Panc1 (cell line): ENCODE measurements at regions not wholly inside any gene's neighbourhood (a gene's known extent, or its start where the extent isn't known, plus 50 kb on each side); places are given as distances from the start of the nearest gene placed in this dataset.

Experiments
- ATAC-seq: fragments of 200-7000 bp; cut with Tn5 transposase; 2 replicates; pipeline ENCODE4 v1.9.1; 2020; ENCODE audit warnings: mild to moderate bottlenecking, moderate library complexity
- BruUV-seq: library from RNA; stranded (reverse); fragments of 400-500 nt; replicated peaks from 2 replicates; lab custom pipeline; 2021; lab: Mats Ljungman, UMichigan
- CTCF ChIA-PET: fragments of 300-600 bp; sonication (Branson Sonifier 250); formaldehyde crosslinking; loops from one replicate; lab custom pipeline; 2022; ENCODE audit warnings: antibody characterized with exemption; lab: Charles Lee
- POLR2A ChIA-PET: fragments of 300-600 bp; sonication (Branson Sonifier 250); formaldehyde crosslinking; loops from one replicate; lab custom pipeline; 2022; ENCODE audit warnings: antibody characterized with exemption; lab: Charles Lee
- DNase-seq: peaks from one replicate; pipeline ENCODE4 v3.0.0-alpha.2; 2010; ENCODE audit warnings: low read depth, low spot score
- H3K27ac ChIP-seq: 2 replicates; pipeline ENCODE4 v1.5.1; 2011; ENCODE audit warnings: mild to moderate bottlenecking, low read length, inconsistent platforms
- H3K27me3 ChIP-seq: fragments of 200-500 bp; sonication (Bioruptor generic); 2 replicates; pipeline ENCODE4 v1.6.0; 2014; ENCODE audit warnings: low read length, inconsistent platforms; ENCODE audit not compliant: control insufficient read depth, insufficient read depth
- H3K36me3 ChIP-seq: fragments of 200-500 bp; sonication (Bioruptor generic); 2 replicates; pipeline ENCODE4 v1.5.1; 2014; ENCODE audit warnings: inconsistent platforms, mild to moderate bottlenecking, low read length, moderate library complexity; ENCODE audit not compliant: control insufficient read depth, insufficient read depth
- H3K4me1 ChIP-seq: 2 replicates; pipeline ENCODE4 v1.5.1; 2011; ENCODE audit warnings: inconsistent platforms, mild to moderate bottlenecking, low read length, moderate library complexity; ENCODE audit not compliant: control insufficient read depth, insufficient read depth
- H3K4me3 ChIP-seq, 2 experiments: 2 replicates each; pipeline ENCODE4 v1.5.1; 2011 to 2012; ENCODE audit warnings: low read depth in 2 of 2, low read length in 2 of 2, mild to moderate bottlenecking in 2 of 2, inconsistent platforms in 1 of 2, moderate library complexity in 1 of 2
- H3K9me3 ChIP-seq: fragments of 200-500 bp; sonication (Bioruptor generic); 2 replicates; pipeline ENCODE4 v1.5.1; 2014; ENCODE audit warnings: low read depth, mild to moderate bottlenecking, inconsistent platforms, low read length, moderate library complexity; ENCODE audit not compliant: control insufficient read depth, insufficient read depth
- CTCF ChIP-seq: fragments of 450-650 bp; IDR thresholded peaks from 2 replicates; pipeline ENCODE4 v1.5.1; 2017; ENCODE audit warnings: mild to moderate bottlenecking
- POLR2AphosphoS5 ChIP-seq: IDR thresholded peaks from 2 replicates; pipeline ENCODE4 v1.6.1; 2012; ENCODE audit warnings: mild to moderate bottlenecking, low read depth, low read length, moderate library complexity
- REST ChIP-seq, 2 experiments: IDR thresholded peaks; 2 replicates each; pipeline ENCODE4 v1.6.1; 2011 to 2012; ENCODE audit warnings: low read depth in 2 of 2, control low read depth in 1 of 2, low read length in 1 of 2, mild to moderate bottlenecking in 1 of 2, moderate library complexity in 1 of 2; ENCODE audit not compliant: insufficient read depth in 1 of 2
- SIN3A ChIP-seq: IDR thresholded peaks from 2 replicates; pipeline ENCODE4 v1.6.1; 2012; ENCODE audit warnings: low read depth, mild to moderate bottlenecking, low read length, moderate library complexity, borderline replicate concordance; ENCODE audit not compliant: insufficient read depth
- TCF7L2 ChIP-seq: IDR thresholded peaks from 2 replicates; pipeline ENCODE4 v1.6.1; 2011; ENCODE audit warnings: mild to moderate bottlenecking, low read depth, low read length, inconsistent platforms
- in situ Hi-C: cut with HindIII; loops from 2 replicates; pipeline ENCODE4 v1.10.0; 2016; ENCODE audit warnings: low sequenced_read_pairs, low pct_unique_long_range_greater_than_20kb
- intact Hi-C: fragments of 100-400 bp; cut with micrococcal nuclease; formaldehyde crosslinking; loops from one replicate; pipeline ENCODE4 v1.10.0; 2022; ENCODE audit not compliant: unreplicated experiment

- Histone ChIP-seq H3K27me3 (peaks cover 14% of the 10 kb centered on the region), H3K4me3 (no peak overlapping the region), H3K9me3 (no peaks in the 10 kb centered on the region), H3K4me1 (no peaks in the 10 kb centered on the region), H3K27ac (no peak overlapping the region), H3K36me3 (no peaks in the 10 kb centered on the region)
- POLR2A ChIA-PET, result interaction anchor here (0.7 kb wide), 1 partner anchor 502 kb away, joined by 3 read pairs; no protein-coding TSS in a partner anchor
- ATAC-seq, result no peak
- TF ChIP-seq SIN3A (no peak), TCF7L2 (no peak), CTCF (no peak), REST (IDR thresholded peaks at IDR 0.05; ENCODE audit: insufficient read depth in 1 of 2, low read depth in 2 of 2, low read length in 1 of 2) (no peak), POLR2AphosphoS5 (no peak)
- intact Hi-C loops (loop anchor here (5.0 to 10.0 kb wide), 4 partner anchors 119 to 1074 kb away; no protein-coding TSS in a partner anchor), in situ Hi-C loops (no loop called here)
- no peak for DNase-seq
- no TSS peak for BruUV-seq
- CTCF ChIA-PET, result no interaction called here
These were observed 87.8 kb downstream of the RCN1 start for GRCh38 chr11:32178692-32179091.

- POLR2A ChIA-PET, result no interaction called here
- no peaks in the 10 kb centered on the region for H3K36me3 ChIP-seq
- H3K4me1 ChIP-seq, result no peaks in the 10 kb centered on the region
- no peaks in the 10 kb centered on the region for H3K9me3 ChIP-seq
- DNase-seq, result no peak
- CTCF ChIA-PET, result no interaction called here
- intact Hi-C loops (no loop called here), in situ Hi-C loops (no loop called here)
- H3K27ac ChIP-seq, result no peak overlapping the region
- peaks cover 24% of the 10 kb centered on the region for H3K27me3 ChIP-seq
- no peak for ATAC-seq
- TF ChIP-seq REST (IDR thresholded peaks at IDR 0.05; ENCODE audit: insufficient read depth in 1 of 2, low read depth in 2 of 2, low read length in 1 of 2) (no peak), POLR2AphosphoS5 (no peak), CTCF (no peak), SIN3A (no peak), TCF7L2 (no peak)
- no peak overlapping the region for H3K4me3 ChIP-seq
- BruUV-seq, result no TSS peak
These were observed 92.6 kb downstream of the RCN1 start for GRCh38 chr11:32183512-32183911.
